NCI-H2171 treated with DMSO at 0.1 percent for 48 hours (cell line): ENCODE measurements at regions not wholly inside any gene's neighbourhood (a gene's known extent, or its start where the extent isn't known, plus 50 kb on each side); places are given as distances from the start of the nearest gene placed in this dataset.
"Not testable (repeated sequence)": the region's sequence is repeated elsewhere in the genome, so short reads cannot be mapped to it uniquely, and the experiment has no call there.

Experiments used
- DNase-seq: peaks from one replicate; lab custom pipeline; 2025; lab: John Stamatoyannopoulos, UW

DNA sequence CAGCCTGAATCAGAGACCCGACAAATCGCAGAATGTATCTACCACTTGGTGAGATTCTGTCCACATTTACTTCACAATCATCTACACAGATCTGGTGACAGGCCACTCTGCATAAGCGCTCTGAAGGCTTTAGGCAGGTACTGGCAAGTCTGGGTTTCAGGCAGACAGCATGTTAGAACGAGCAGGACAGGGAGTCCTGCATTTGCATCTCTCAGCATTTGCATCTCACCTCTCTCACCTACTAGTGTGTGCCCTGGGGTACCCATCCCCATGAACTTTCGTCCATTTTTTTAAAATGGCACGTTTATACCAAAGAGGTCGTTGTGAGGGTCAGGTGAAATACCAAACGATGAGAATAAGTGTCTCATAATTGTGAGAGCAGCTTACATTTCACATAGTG, 108.2 kb downstream of the SPATA31A1 start:
- DNase-seq: peak; percentile 17

DNA sequence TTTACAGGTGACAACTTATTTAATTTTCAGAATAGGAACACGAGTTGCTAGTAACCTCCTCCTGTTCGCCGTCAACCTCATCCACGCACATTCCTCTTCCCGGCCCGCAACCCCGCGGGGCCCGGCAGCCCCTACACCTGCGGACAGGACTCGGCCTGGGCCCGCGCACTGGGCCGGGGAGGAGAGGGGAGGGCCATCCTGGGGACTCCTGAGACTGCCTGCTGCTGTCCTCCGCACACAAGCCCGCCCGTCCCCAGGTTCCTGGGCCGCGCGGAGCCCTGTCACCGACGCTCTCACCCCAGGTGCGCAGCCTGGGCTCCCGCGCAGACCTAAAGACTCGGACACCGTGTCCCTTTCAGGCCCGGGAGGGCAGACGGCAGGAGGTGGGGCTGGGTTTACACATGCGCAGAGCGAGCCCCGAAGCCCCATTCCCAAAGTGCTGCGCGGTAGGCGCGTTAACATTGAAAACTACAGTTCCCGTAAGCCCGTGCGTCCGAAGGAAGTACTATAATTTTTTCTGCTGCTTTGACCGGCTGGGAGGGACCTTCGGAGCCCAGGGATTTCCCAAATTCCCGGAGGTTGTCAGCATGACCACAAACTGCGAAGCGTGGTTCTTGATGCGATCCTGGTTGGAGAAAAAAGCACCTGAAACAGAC, 108.8 kb downstream of the SPATA31A1 start:
- peak; percentile 88 for DNase-seq

DNA sequence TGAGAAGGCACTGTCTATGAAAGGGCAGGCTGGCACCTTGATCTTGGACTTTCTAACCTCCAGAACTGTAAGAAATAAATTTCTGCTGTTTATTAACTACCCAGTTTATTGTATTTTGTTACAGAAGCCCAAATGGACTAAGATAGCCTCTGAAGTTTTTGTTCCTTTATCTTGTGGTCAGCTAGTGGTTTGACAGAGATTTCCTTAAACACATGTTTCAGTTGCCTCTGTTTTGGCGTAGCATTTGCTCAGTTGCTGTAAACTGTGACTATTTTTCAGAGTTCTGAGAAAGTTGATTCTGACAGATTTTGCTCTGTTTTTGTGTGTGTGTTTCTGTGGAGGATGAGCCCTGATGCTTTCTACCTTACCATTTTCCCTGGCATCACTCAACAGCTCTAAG, 119.0 kb downstream of the SPATA31A1 start:
- not testable (repeated sequence) for DNase-seq

DNA sequence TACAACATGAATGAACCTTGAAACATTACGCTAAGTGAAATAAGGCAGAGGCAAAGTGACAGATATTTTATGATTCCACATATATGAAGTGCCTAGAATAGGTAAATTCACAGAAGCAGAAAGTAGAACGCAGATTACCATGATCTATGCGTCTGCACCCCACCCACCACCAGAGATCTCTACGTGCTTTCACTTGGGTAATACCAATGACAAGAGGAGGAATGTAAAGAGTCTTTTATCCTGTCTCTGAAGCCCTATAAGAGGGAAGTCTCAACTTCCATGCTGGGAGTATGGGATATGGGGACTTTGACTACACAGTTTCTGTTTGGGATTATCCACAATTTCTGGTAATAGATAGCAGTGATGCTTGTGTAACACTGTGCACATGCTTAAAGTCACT, 127.6 kb downstream of the SPATA31A1 start:
- not testable (repeated sequence) for DNase-seq

DNA sequence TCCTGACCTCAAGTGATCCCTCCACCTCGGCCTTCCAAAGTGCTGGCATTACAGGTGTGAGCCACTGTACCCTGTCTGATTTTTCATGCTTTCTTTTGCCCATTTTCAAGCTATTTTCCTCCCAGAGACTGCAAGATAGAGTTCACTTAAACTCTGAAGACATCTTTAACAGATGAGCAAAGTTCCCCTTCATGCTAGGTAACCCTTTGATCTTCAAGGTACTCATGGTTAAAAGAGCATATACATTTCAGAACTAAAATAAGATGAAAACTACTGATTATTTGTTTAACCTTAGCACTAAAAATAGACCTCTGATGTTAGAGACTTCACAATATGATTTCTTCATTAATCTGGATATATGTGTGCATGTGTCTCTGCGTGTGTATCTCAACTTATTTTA, 128.4 kb downstream of the SPATA31A1 start:
- DNase-seq: not testable (repeated sequence)

DNA sequence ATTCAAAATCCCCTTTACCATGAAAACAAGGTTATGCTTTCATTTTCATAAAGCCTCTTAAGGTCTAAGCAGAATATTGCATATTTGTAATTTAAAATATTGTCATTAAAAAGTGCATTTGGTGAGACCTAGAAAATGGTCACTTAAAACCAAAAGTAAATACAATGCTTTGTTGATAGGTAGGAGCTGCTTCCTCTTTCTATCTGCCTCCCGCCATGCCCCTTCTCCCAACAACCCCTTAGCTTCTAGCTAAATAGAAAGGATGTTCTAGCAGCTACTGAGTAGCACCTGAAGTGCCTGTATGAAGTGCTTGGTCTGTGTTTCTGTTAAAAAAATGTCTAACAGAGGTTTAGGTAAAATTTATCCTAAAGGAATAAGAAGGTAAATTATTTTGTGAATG, 128.8 kb downstream of the SPATA31A1 start:
- DNase-seq: not testable (repeated sequence)

DNA sequence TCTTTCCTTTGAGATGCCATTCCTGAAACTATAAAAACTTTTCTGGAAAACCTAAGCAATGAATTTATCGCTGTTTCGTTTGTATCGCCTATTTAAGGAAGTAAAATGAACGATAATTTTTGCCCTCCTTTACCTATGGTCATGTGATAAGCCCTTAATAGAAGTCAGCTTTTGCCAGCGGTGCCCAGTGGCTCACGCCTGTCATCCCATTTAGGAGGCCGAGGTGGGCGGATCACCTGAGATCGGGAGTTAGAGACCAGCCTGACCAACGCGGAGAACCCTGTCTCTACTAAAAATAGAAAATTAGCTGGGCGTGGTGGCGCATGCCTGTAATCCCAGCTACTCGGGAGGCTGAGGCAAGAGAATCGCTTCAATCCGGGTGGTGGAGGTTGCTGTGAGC, 132.0 kb downstream of the SPATA31A1 start:
- DNase-seq: not testable (repeated sequence)

DNA sequence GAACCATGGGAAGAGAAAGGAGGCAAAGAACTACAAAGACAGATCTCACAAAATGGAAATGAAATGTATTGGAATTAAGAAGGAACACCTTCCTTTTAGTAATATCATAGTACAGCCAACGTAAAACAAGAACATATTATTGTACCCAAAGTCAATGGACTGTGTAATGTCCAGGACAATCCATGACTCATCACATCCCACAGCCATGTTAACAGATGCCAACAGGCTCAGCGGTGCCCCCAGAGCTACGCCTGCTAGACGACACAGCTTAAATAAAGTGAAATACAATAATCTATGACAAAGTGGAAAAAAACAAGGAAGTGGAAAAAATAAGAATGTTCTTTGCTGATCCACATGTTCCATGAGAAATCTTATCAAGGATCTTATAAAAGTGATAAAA, 140.8 kb downstream of the SPATA31A1 start:
- not testable (repeated sequence) for DNase-seq

DNA sequence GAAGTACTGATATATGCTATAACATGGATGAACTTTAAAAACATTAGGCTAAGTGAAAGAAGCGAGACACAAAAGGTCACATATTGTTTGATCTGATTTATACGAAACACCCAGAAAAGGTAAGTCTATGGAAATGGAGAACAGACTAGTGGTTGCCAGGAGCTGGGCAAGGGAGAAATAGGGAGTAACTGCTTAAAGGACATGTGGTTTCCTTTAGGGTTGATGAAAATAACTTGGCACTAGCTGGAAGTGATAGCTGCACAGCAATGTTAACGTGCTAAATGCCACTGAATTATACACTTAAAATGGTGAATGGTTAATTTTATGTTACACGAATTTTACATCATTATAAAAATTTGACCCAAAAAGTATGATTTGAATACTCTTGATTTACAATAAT, 147.7 kb downstream of the SPATA31A1 start:
- not testable (repeated sequence) for DNase-seq

DNA sequence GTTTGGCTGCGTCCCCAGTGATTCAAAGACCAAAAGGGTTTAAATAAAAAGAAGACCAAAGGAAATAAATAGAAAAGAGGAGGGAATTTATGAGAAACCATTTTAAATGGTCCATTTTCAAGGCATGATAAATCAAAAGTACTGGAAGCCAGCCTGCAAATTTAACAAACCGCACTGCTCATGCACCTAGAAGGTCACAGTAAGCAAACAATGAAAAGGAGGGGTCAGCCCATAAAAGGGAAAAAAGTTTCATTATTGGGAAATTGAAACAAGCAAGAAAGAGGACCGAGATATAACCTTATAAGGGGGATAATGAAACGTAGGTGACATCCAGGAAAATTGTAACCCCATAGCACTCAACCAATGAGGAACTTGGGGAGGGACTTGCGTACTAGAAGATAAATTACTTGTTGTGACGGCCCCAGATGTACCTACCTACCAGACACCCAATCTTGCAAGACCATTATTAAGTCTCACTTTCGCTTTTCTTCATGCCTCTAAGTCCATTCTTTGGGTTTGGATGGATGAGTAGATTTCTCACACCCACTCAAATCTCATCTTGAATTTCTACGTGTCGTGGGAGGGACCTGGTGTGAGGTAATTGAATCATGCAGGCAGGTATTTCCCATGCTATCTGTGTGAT, 172.0 kb downstream of the SPATA31A1 start:
- not testable (repeated sequence) for DNase-seq

DNA sequence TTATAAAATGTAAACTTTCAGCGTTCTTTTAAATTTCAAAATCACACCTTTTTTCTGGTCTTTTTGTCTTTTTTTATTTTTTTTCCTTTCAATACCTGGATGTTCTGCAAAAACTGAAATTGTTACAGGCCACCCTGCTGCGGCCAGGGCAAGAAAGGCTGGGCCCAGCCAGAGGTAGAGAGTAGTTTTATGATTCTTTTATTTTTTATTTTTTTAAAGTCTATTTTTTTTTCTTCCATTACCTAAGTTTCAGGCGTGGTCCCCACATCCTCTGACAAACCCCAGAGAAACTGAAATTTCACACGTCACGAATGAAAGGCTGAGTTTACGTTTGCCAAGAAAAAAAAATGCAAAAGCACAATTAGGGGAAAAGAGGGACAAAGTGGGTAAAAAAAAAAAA, 177.1 kb downstream of the SPATA31A1 start:
- DNase-seq: not testable (repeated sequence)

DNA sequence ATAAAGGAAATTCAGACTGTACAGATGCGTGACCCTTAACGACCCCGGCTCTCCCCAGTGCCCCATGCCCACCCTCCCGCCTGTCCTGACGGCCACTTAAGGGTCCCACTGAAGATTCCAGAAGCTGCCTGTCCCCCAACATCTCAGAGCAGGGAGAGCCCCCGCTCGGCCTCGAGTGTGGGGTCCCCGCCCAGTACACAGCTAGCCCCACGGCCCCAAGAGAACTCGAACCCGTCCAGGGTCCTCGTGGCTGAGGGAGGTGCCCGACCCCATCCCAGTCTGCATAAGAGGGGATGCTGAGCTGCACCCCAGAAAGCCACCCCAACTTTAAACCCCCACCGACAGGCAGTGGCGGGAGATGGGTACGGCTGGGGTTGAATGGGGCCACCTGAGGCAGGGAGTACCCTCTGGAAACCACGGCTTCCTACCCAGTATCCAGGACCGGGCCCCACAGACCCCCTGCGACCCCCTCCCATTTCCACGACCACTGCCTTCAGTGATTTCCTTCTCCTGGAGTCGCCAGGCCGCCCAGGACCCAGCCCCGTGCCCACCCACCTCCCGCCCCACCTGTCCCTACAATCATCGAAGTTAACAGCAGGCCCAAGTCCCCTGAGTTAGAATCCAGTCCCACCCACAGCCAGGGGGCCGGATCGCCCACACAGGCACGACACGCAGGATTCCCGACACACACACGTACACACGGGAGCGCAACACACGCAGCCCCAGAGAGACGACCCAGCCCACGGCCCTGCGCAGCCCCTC, 177.7 kb downstream of the SPATA31A1 start:
- not testable (repeated sequence) for DNase-seq

DNA sequence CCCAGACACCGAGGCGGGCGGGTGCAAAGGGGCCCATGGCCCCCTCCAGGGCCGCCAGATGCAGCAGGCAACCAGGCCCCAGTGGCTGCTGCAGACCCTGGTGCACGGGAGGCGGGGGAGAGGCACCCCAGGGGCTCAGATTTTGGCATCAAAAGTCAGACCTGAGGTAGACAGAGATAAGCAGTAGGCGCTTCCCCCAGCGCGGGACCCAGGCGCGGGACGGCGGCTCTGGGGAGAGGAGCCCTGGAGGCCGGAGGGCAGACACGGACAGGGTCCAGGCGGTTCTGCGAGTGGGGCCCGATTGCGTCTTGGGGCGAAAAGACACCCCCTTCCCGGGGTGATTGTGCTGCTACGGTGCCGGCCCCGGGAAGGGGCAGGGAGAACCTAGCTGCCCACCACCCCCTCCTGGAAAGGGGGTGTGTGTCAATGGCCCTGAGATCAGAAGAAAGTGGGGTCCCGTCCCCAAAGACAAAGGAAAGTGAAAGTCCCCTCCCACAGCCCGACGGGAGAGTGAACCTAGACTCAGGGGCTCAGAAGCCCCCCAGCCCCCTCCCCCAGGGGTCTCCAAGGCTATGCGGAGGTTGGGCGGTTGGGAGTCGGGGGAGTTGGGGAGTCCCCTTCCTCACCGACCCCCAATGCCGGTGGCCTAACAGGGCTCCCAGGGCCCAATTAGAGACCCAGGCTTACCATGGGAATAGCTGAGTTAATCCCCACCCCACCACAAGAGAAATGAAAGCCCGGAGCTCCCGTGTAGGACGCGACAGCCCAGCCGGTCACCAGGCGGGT, 178.5 kb downstream of the SPATA31A1 start:
- not testable (repeated sequence) for DNase-seq

DNA sequence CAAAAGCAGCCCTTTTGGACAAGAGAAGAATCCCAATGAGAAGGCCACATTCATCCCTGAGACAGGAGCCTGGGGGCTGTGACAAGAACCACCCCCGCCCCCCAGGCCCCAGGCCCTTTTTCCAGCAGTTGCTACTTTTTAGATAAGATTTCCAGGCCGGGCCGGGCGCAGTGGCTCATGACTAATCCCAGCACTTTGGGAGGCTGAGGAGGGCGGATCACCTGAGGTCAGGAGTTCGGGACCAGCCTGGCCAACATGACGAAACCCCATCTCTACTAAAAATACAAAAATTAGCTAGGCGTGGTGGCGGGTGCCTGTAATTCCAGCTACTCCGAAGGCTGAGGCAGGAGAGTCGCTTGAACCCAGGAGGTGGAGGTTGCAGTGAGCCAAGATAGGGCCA, 179.4 kb downstream of the SPATA31A1 start:
- DNase-seq: not testable (repeated sequence)

DNA sequence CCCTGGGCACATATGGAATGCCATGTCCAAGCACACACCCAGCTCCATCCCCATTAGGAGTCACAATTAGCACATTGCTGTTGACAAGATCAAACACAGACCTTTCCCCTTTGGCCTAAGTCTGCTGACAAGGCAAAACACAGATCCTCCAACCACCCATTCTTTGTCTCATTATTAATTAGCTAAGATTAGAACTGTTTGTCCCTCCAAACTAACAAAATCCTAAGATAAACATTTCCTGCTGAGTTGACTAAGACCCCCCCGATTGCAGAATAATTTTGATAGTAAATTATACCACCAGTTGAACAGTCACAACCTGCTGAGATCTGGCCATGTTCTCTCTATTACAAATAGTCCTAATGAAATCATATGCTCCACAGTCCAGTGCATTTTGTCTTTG, 186.7 kb downstream of the SPATA31A1 start:
- not testable (repeated sequence) for DNase-seq

DNA sequence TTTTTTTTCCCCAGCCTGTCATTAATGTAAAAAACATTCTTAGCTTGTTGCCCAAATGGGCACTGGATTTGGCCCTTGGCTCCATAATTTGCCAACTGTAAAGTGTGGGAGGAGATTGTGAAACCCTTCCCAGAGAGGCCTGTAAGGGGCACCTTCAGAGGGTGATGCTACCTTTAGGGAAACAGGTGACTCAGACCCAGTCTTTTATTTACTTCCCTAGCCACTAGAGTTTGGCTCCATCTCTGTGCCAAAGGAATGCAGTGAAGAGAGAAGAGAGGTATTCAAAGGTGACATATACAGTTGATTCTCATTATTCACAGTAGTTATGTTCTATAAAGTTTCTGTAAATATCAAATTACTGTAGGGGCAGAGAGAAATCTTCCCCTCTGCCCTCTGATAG, 189.6 kb downstream of the SPATA31A1 start:
- DNase-seq: not testable (repeated sequence)

DNA sequence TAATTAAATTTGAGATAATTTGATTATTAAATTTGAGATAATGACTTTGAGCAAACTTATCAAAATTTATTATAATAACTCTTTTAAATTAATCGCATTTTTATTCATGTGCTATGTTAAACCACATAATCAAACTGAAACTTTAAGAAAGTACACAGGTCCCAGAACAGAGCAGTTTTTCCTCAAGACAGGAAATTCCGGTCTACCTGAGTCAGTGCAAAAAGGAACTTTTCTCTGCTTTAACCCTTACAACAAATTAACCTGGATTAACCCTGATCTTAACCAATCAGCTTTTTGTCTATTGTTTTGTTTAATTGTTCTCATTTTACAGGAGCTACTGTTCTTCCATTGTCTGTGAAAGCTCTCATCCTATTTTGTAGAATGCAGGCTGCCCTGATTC, 195.1 kb downstream of the SPATA31A1 start:
- DNase-seq: not testable (repeated sequence)

DNA sequence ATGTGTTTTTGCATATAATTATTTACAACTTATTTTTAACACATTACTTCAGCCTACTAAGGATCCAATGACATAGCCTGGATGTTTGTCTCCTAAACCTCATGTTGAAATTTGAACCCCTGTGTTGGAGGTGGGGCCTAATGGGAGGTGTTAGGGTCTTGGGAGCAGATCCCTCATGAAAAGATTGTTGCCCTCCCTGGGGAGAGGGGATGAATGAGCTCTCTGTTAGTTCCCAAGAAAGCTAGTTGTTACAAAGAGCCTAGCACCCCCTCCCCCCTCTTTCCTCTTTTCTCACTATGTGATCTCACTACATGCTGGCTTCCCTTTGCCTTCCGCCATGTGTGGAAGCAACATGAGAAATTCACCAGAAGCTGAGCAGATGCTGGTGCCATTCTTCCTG, 196.1 kb downstream of the SPATA31A1 start:
- DNase-seq: peak; percentile 76

DNA sequence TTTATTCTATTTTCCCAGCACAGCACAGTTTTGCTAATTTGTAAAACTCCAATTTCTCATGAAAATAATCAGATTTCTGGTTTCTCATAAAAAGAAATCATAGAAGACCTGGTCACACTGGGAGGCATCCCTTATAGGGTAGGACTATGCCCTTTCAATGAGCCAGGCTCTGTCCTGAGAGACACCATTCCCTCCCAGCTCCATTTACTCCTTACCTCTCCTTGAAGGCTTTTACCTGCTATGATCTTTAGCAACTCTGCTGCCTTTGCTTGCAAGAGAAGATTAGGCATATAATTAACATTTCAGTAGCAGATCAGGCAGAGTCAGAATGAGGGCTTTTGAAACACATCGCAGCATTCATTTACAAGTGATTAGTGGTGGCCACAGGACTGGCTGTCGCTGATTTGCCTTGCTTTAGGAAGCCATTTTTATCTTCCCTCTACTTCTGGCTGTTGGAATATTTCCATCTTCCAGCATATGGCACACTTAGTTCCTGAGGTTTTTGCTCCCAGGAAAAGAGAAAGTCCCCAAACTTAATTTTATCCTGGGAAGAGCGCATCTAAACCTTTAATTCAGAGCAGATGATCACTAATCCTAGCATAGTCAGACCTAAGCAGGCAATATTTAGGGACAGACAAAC, 196.9 kb downstream of the SPATA31A1 start:
- not testable (repeated sequence) for DNase-seq

DNA sequence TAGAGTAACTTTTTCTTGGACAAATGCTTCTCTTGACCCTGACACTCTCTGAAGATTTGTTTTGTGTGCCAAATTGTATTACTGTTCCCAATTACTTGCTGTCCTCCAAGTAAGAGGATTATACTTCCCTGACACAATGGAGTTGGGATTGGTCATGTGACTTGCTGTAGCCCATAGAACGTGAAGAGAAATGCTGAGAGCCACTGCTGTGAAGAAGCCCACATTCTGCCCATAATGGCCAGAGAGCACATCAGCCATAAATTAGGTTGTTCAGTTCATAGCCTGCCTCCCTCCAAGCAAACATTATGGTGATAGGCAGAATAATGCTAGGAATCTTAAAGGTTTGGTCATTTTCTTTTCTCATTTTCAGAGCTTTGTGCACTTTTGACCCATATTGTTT, 198.9 kb downstream of the SPATA31A1 start:
- DNase-seq: not testable (repeated sequence)

DNA sequence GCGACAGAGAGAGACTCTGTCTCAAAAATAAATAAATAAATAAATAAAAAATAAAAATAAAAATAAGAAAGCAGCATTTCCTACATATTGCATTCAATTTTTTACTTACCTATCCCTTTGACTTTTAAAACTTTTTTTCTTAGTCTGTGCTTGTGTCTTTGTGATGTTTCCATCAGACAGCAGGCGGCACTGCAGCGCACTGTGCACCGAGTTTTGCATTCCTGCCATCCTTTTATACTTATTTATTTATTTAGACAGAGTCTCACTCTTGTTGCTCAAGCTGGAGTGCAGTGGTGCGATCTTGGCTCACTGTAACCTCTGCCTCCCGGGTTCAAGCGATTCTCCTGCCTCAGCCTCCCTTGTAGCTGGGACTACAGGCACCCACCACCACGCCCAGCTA, 203.9 kb downstream of the SPATA31A1 start:
- DNase-seq: not testable (repeated sequence)

DNA sequence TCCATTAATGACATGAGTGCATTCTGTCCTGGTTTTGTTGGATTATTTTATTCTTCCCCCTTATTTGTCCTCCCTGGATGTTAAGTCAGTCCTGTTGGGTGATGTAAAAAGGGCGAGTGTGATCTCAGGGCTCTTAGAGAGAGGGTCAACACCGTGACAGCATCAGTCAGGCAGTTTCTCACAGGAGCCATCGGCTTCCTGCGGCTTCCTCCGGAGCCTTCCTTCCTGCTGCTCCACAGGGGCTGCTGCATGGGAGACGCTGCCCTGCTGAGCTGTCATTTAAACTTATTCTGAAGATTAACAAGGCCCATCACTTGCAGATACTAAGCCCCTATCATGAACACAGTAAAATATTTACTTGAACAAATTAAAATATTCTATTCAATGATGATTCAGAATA, 211.3 kb downstream of the SPATA31A1 start:
- DNase-seq: not testable (repeated sequence)
